Neural cell (in vitro differentiated cells): ENCODE measurements at regions not wholly inside any gene's neighbourhood (a gene's known extent, or its start where the extent isn't known, plus 50 kb on each side); places are given as distances from the start of the nearest gene placed in this dataset.
"Not testable (repeated sequence)": the region's sequence is repeated elsewhere in the genome, so short reads cannot be mapped to it uniquely, and the experiment has no call there.

Source experiments
- H2AFZ ChIP-seq: fragments of 200-600, 300-800 bp; sonication (generic), shearing (Covaris generic); 2 replicates; pipeline ENCODE4 v1.6.0; 2014; ENCODE audit warnings: low read depth, mild to moderate bottlenecking, antibody characterized with exemption, low read length, moderate library complexity
- H3F3A ChIP-seq: fragments of 200-600 bp; shearing (Covaris generic); 2 replicates; pipeline ENCODE4 v1.6.1; 2016; ENCODE audit warnings: mild to moderate bottlenecking, moderate library complexity, mixed read lengths, antibody characterized with exemption, low read length; ENCODE audit not compliant: insufficient read depth, poor library complexity, severe bottlenecking
- H3K27ac ChIP-seq: fragments of 200-600, 300-800 bp; sonication (generic), shearing (Covaris generic); 2 replicates; pipeline ENCODE4 v1.5.1; 2014; ENCODE audit warnings: mild to moderate bottlenecking, low read length, moderate library complexity
- H3K27me3 ChIP-seq: fragments of 300-800, 200-600 bp; sonication (generic), shearing (Covaris generic); 2 replicates; pipeline ENCODE4 v1.6.0; 2014; ENCODE audit warnings: mild to moderate bottlenecking, low read depth, low read length, moderate library complexity; ENCODE audit not compliant: insufficient read depth
- H3K36me3 ChIP-seq: fragments of 300-800, 200-600 bp; sonication (generic), shearing (Covaris generic); 2 replicates; pipeline ENCODE4 v1.5.1; 2014; ENCODE audit warnings: mild to moderate bottlenecking, antibody characterized with exemption, low read length, moderate library complexity; ENCODE audit not compliant: insufficient read depth
- H3K4me2 ChIP-seq: fragments of 300-800, 200-600 bp; sonication (generic), shearing (Covaris generic); 2 replicates; pipeline ENCODE4 v1.6.0; 2014; ENCODE audit warnings: mild to moderate bottlenecking, low read length
- H3K4me3 ChIP-seq: fragments of 300-800, 200-600 bp; sonication (generic), shearing (Covaris generic); 2 replicates; pipeline ENCODE4 v1.5.1; 2014; ENCODE audit warnings: mild to moderate bottlenecking, low read length, moderate library complexity
- H3K79me2 ChIP-seq: fragments of 200-600 bp; shearing (Covaris generic); replicated peaks from 2 replicates; pipeline ENCODE4 v1.6.0; 2014; ENCODE audit warnings: mild to moderate bottlenecking, low read length, moderate library complexity; ENCODE audit not compliant: insufficient read depth
- H3K9ac ChIP-seq: fragments of 300-800, 200-600 bp; sonication (generic), shearing (Covaris generic); 2 replicates; pipeline ENCODE4 v1.6.1; 2016; ENCODE audit warnings: mild to moderate bottlenecking, low read length, mixed read lengths
- H3K9me2 ChIP-seq: fragments of 200-600 bp; shearing (Covaris generic); 2 replicates; pipeline ENCODE4 v1.6.1; 2016; ENCODE audit warnings: mild to moderate bottlenecking, low read length, mixed read lengths; ENCODE audit not compliant: insufficient read depth
- H3K9me3 ChIP-seq: fragments of 200-600, 300-800 bp; sonication (generic), shearing (Covaris generic); 2 replicates; pipeline ENCODE4 v1.6.1; 2016; ENCODE audit warnings: mild to moderate bottlenecking, mixed run types, low read length, moderate library complexity, mixed read lengths
- H4K20me1 ChIP-seq: fragments of 200-600 bp; shearing (Covaris generic); 2 replicates; pipeline ENCODE4 v1.6.1; 2016; ENCODE audit warnings: mild to moderate bottlenecking, mixed run types; ENCODE audit not compliant: insufficient read depth
- CTCF ChIP-seq: fragments of 450-650 bp; IDR thresholded peaks from 2 replicates; pipeline ENCODE4 v1.5.1; 2014; ENCODE audit warnings: antibody characterized with exemption, mild to moderate bottlenecking, moderate library complexity; ENCODE audit not compliant: poor library complexity, severe bottlenecking
- EP300 ChIP-seq: fragments of 450-650 bp; conservative IDR thresholded peaks from 2 replicates; pipeline ENCODE4 v1.6.1; 2014; ENCODE audit warnings: antibody characterized with exemption, mild to moderate bottlenecking, moderate library complexity; ENCODE audit not compliant: poor library complexity, severe bottlenecking
- EZH2 ChIP-seq: fragments of 200-600, 300-800 bp; shearing (Covaris generic), sonication (generic); IDR thresholded peaks from 2 replicates; pipeline ENCODE4 v1.6.1; 2014; ENCODE audit warnings: antibody characterized with exemption, low read length, borderline replicate concordance, mild to moderate bottlenecking; ENCODE audit not compliant: insufficient read depth, poor library complexity, severe bottlenecking
- MXI1 ChIP-seq: fragments of 450-650 bp; conservative IDR thresholded peaks from 2 replicates; pipeline ENCODE4 v1.6.1; 2014; ENCODE audit warnings: antibody characterized with exemption, mild to moderate bottlenecking; ENCODE audit not compliant: poor library complexity, severe bottlenecking
- POLR2AphosphoS5 ChIP-seq: IDR thresholded peaks from 2 replicates; pipeline ENCODE4 v1.6.1; 2012
- RAD21 ChIP-seq: fragments of 450-650 bp; conservative IDR thresholded peaks from 2 replicates; pipeline ENCODE4 v1.6.1; 2014; ENCODE audit warnings: antibody characterized with exemption, mild to moderate bottlenecking, moderate library complexity
- REST ChIP-seq: IDR thresholded peaks from 2 replicates; pipeline ENCODE4 v1.6.1; 2012; ENCODE audit warnings: borderline replicate concordance
- SMC3 ChIP-seq: fragments of 450-650 bp; conservative IDR thresholded peaks from 2 replicates; pipeline ENCODE4 v1.6.1; 2014; ENCODE audit warnings: antibody characterized with exemption, mild to moderate bottlenecking, moderate library complexity; ENCODE audit not compliant: poor library complexity
- TAF1 ChIP-seq: IDR thresholded peaks from 2 replicates; pipeline ENCODE4 v1.6.1; 2012; ENCODE audit warnings: low read depth

GRCh38 chr5:157948738-157949410 is 89.9 kb upstream of the CLINT1 start:
- H3K9me3 ChIP-seq = no peaks in the 10 kb centered on the region
- no peaks in the 10 kb centered on the region for H3K9me2 ChIP-seq
- TF ChIP-seq REST (no peak), SMC3 (peak; percentile 77), CTCF (peak; percentile 76), MXI1 (no peak), RAD21 (peak; percentile 70), EZH2 (no peak), EP300 (no peak), TAF1 (no peak), POLR2AphosphoS5 (no peak)
- no peaks in the 10 kb centered on the region for H3K27me3 ChIP-seq
- no peaks in the 10 kb centered on the region for H3F3A ChIP-seq
- H3K4me2 ChIP-seq = no peak overlapping the region
- no peaks in the 10 kb centered on the region for H3K36me3 ChIP-seq
- H3K9ac ChIP-seq = no peak overlapping the region
- H2AFZ ChIP-seq = no peak overlapping the region
- H3K4me3 ChIP-seq = no peak overlapping the region
- no peaks in the 10 kb centered on the region for H4K20me1 ChIP-seq
- no peaks in the 10 kb centered on the region for H3K79me2 ChIP-seq
- H3K27ac ChIP-seq = no peak overlapping the region

GRCh38 chr5:157947156-157947555 is 88.2 kb upstream of the CLINT1 start:
- H3K27ac ChIP-seq = no peak overlapping the region
- no peaks in the 10 kb centered on the region for H3F3A ChIP-seq
- H3K4me3 ChIP-seq = no peak overlapping the region
- H3K9ac ChIP-seq = no peak overlapping the region
- H3K27me3 ChIP-seq = no peaks in the 10 kb centered on the region
- no peak overlapping the region for H2AFZ ChIP-seq
- no peak overlapping the region for H3K4me2 ChIP-seq
- H3K79me2 ChIP-seq = no peaks in the 10 kb centered on the region
- H4K20me1 ChIP-seq = no peaks in the 10 kb centered on the region
- no peaks in the 10 kb centered on the region for H3K36me3 ChIP-seq
- H3K9me2 ChIP-seq = no peaks in the 10 kb centered on the region
- no peaks in the 10 kb centered on the region for H3K9me3 ChIP-seq
- TF ChIP-seq EP300 (no peak), SMC3 (no peak), MXI1 (no peak), RAD21 (no peak), EZH2 (no peak), TAF1 (no peak), POLR2AphosphoS5 (no peak), REST (no peak), CTCF (no peak)

GRCh38 chr5:157945822-157946221 is 86.9 kb upstream of the CLINT1 start:
- H3K4me2 ChIP-seq, H3K79me2 ChIP-seq, H4K20me1 ChIP-seq, H3K27me3 ChIP-seq, H3K4me3 ChIP-seq, H3K27ac ChIP-seq, H2AFZ ChIP-seq, H3K9ac ChIP-seq, H3K9me2 ChIP-seq, H3K36me3 ChIP-seq, H3F3A ChIP-seq, H3K9me3 ChIP-seq: not testable (repeated sequence)
